ENCODE measurements at regions not wholly inside any gene's neighbourhood (a gene's known extent, or its start where the extent isn't known, plus 50 kb on each side); places are given as distances from the start of the nearest gene placed in this dataset.

DNA sequence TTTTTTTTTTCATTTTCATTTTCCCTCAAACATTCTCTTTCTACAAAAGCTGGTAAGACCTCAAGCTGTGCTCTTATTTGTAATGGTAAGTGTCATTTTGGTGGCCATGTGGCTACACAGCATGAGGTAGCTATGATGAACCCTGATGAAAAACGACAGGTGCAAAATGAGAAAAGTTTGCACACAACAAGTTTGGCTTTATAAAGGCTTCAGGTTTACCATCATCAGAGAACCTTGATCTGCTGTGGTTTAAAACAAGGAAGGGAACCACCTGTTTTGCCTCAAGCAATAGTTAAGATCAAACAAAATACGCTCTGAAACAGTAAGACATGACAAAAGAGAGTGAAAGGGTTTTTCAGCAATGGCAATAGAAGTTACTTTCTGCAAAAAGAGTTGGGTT, 1124.6 kb upstream of the ACO1 start:
- Mint-ChIP-seq H3K4me3 (no peak overlapping the region), H3K4me1 (no peaks in the 10 kb centered on the region), H3K36me3 (ENCODE audit: low read depth) (no peaks in the 10 kb centered on the region), H3K27me3 (ENCODE audit: low read depth) (no peaks in the 10 kb centered on the region), H3K27ac (no peak overlapping the region), H3K9me3 (no peaks in the 10 kb centered on the region)
- TF ChIP-seq, protein P1, sequence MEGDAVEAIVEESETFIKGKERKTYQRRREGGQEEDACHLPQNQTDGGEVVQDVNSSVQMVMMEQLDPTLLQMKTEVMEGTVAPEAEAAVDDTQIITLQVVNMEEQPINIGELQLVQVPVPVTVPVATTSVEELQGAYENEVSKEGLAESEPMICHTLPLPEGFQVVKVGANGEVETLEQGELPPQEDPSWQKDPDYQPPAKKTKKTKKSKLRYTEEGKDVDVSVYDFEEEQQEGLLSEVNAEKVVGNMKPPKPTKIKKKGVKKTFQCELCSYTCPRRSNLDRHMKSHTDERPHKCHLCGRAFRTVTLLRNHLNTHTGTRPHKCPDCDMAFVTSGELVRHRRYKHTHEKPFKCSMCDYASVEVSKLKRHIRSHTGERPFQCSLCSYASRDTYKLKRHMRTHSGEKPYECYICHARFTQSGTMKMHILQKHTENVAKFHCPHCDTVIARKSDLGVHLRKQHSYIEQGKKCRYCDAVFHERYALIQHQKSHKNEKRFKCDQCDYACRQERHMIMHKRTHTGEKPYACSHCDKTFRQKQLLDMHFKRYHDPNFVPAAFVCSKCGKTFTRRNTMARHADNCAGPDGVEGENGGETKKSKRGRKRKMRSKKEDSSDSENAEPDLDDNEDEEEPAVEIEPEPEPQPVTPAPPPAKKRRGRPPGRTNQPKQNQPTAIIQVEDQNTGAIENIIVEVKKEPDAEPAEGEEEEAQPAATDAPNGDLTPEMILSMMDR (IDR thresholded peaks at IDR 0.05; ENCODE audit: unreplicated experiment in 3 of 3) = no peak

DNA sequence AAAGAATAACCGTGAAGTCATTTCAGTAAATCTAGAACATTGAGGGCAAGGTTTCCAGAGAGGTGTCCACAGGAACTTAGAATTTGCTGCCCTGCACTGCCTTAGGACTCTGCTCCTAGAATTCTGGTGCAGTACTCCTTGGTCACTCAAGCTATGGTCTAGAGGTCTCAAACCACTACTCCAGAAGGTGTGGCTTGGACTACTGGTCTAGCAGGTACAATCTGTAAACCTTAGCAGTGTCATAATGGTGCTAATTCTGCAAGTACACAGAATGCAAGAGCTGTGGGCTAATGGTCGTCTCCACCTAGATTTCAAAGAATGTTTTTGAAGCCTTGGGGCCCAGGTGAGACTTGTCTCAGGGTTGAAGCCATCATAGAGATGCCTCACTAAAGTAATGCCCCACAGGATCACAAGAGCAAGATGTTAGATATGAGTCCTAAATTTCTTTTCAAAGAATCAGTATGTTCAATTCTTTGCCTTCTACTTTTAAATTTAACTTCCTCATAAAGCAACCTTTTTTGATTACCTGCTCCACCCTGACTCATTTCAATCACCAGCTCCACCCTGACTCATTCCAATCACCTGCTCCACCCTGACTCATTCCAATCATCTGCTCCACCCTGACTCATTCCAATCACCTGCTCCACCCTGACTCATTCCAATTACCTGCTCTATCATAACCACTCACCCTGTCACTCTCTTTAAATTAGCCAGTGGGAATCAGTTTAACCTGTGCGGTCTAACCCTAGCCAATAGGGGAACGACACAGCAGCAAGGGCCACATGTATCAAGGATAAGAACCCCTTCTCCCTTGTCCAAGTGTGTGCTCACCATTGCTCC, 1111.8 kb upstream of the ACO1 start:
- TF ChIP-seq, protein P1 (IDR thresholded peaks at IDR 0.05; ENCODE audit: unreplicated experiment in 3 of 3) = no peak
- no peaks in the 10 kb centered on the region for H3K27me3 Mint-ChIP-seq (ENCODE audit: low read depth)
- H3K4me1 Mint-ChIP-seq = no peaks in the 10 kb centered on the region
- no peaks in the 10 kb centered on the region for H3K36me3 Mint-ChIP-seq (ENCODE audit: low read depth)
- H3K9me3 Mint-ChIP-seq = peaks cover 3% of the 10 kb centered on the region
- H3K27ac Mint-ChIP-seq = no peak overlapping the region
- no peak overlapping the region for H3K4me3 Mint-ChIP-seq

DNA sequence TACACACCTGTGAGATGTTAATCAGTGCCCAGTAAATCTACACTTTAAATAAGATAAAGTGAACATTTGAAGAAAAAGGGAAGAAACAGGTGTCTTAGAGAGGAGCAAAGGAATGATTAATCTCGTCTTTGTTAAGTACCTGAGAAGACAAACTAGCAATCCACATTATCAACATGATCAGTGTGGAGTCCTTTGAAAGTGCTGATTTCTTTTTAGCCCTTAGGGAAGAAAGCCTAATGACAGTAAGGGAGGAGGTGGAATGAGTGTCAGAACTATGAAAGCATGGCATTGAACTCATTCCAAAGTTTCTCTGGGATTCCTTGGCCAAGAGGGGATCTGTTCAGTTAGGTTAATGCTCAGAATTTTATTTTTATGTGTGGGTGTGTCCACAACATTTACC, 1109.0 kb upstream of the ACO1 start:
- no peaks in the 10 kb centered on the region for H3K36me3 Mint-ChIP-seq (ENCODE audit: low read depth)
- H3K4me1 Mint-ChIP-seq = no peaks in the 10 kb centered on the region
- H3K27ac Mint-ChIP-seq = no peak overlapping the region
- peaks cover 3% of the 10 kb centered on the region for H3K9me3 Mint-ChIP-seq
- H3K27me3 Mint-ChIP-seq (ENCODE audit: low read depth) = no peaks in the 10 kb centered on the region
- TF ChIP-seq, protein P1 (IDR thresholded peaks at IDR 0.05; ENCODE audit: unreplicated experiment in 3 of 3) = no peak
- H3K4me3 Mint-ChIP-seq = no peak overlapping the region

DNA sequence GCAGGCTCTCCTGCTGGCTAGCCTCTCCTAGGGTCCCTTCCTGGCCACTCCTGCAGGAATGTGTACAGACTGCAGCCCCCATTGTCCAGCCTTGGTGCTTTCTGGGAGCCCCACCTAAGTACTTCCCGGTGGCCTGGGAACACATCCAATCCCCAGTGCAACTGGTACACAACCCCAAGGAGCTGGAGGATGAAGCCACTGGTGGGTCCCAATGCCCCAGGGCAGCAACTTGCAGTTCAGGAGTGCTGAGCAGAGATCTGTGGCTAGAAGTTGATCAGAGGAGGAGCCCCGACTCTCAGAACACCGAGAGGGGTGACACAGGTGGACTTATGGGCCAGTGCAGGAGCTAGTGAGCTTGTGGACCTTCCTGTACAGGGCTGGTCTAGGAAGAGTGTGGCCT, 1093.7 kb upstream of the ACO1 start:
- no peak overlapping the region for H3K27ac Mint-ChIP-seq
- no peaks in the 10 kb centered on the region for H3K4me1 Mint-ChIP-seq
- H3K4me3 Mint-ChIP-seq = no peak overlapping the region
- TF ChIP-seq, protein P1 (IDR thresholded peaks at IDR 0.05; ENCODE audit: unreplicated experiment in 3 of 3) = no peak
- H3K9me3 Mint-ChIP-seq = peaks cover 12% of the 10 kb centered on the region
- H3K27me3 Mint-ChIP-seq (ENCODE audit: low read depth) = no peaks in the 10 kb centered on the region
- no peaks in the 10 kb centered on the region for H3K36me3 Mint-ChIP-seq (ENCODE audit: low read depth)

DNA sequence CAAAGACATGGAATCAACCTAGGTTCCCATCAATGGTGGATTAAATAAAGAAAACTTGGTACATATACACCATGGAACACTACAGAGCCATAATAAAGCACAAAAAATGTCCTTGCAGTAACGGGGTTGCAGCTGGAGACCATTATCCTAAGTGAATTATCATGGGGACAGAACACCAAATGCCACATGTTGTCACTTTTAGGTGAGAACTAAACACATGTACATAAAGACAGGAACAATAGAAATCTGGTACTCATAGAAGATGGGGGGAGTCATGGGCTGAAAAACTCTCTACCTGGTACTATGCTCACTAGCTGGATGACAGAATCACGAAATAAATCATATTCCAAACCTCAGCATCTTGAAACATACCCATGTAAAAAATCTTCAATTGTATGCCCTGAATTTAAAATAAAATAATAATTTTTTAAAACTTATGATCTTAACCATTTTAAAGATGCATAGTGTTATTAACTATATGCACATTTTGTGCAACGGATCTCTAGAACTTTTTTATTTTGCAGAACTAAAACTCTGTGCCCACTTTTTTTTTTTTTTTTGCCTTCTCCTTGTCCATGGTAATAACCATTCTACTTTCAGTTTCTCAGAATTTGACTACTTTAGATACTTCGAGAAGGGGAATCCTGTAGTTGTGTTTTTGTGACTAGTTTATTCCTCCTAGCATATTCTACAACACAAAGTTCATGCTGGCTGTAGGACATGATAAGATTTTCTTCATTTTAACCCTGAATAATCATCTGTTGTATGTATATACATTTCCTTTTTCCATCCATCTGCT, 1081.6 kb upstream of the ACO1 start:
- TF ChIP-seq, protein P1 (IDR thresholded peaks at IDR 0.05; ENCODE audit: unreplicated experiment in 3 of 3) = no peak
- Mint-ChIP-seq H3K36me3 (ENCODE audit: low read depth) (no peaks in the 10 kb centered on the region), H3K9me3 (peaks cover 9% of the 10 kb centered on the region), H3K27me3 (ENCODE audit: low read depth) (no peaks in the 10 kb centered on the region), H3K4me1 (no peaks in the 10 kb centered on the region), H3K27ac (no peak overlapping the region), H3K4me3 (no peak overlapping the region)
